SKM-1 (cell line): ENCODE measurements at regions not wholly inside any gene's neighbourhood (a gene's known extent, or its start where the extent isn't known, plus 50 kb on each side); places are given as distances from the start of the nearest gene placed in this dataset.
A peak's percentile ranks its signal among the peaks of the same experiment; 100 is the strongest.
"Not testable (repeated sequence)": the region's sequence is repeated elsewhere in the genome, so short reads cannot be mapped to it uniquely, and the experiment has no call there.

Experiments used
- DNase-seq: peaks from one replicate; lab custom pipeline; 2025; ENCODE audit not compliant: unreplicated experiment; lab: John Stamatoyannopoulos, UW

DNA sequence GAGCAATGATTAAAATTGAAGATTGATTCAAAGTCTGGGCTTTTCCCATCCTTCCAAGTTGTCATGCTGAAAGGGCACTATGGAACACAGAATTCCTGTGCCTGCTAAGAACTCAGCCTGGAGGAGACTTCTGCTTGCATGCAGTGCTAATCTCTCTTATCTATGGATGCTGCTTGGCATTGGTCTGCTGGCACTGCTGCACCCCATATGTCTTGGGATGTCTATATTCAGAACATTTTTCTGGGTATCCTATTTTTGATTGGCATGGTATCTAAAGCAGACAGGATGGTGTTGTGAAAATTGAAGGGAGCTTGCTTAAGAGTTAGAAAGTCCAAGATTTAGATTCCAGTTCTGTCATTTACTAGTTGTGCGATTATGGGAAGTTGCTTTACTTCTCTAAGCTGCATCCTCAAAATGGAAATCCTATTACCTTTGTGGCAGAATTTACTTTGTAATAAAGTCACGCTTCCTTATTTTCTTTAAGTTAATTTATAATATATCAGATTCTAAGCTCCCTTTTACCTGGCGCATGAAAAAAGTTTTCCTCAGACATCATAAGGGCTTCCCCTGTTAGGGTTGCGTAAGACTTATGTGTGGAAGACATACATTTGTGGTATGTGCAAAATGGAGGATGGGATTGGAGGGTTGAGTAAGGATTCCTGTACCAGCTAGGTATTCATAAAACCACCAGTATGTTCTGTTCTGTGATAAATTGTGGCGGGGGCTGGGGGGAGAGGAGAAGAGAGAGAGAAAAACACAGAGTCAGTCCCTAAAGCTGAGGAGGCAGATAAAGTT, 254.0 kb downstream of the DMAC1 start:
- no peak for DNase-seq

DNA sequence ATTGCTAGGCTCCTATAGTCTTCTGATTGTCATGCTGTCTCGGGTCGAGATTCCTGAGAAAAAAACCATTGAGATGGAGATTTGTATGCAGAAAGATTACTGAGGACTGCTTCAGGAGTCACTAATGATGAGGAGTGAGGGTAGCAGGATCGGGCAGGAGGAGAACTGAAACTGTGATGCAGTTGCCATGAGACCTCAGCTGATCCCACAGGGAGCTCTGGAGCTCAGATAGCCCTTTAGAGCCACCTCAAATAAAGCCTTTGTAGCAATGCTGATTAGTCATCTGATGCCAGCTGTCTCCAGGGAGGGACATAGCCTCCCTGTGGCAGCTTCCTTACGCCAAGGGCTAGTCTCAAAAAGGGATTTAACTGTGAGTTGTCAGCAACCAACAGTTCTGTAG, 256.9 kb downstream of the DMAC1 start:
- DNase-seq = no peak

DNA sequence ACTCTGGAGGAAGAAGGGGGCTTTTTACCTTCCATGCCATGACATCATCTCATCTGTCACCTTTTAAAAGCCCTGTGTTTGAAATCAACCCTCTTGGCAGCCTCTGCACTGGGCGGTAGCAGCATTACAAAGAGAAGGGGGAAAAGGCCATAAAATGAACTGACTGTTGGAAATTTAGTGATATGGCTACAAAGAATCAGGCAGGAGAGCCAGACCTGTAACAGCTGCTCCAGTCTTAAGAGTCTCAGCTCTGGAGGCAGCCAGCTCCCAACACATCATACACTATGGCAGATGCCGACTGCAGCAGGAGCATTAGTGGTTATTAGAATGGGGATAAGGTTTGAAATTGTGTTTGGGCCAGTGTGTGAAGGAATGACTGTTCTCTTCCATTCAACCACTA, 257.5 kb downstream of the DMAC1 start:
- DNase-seq = no peak

DNA sequence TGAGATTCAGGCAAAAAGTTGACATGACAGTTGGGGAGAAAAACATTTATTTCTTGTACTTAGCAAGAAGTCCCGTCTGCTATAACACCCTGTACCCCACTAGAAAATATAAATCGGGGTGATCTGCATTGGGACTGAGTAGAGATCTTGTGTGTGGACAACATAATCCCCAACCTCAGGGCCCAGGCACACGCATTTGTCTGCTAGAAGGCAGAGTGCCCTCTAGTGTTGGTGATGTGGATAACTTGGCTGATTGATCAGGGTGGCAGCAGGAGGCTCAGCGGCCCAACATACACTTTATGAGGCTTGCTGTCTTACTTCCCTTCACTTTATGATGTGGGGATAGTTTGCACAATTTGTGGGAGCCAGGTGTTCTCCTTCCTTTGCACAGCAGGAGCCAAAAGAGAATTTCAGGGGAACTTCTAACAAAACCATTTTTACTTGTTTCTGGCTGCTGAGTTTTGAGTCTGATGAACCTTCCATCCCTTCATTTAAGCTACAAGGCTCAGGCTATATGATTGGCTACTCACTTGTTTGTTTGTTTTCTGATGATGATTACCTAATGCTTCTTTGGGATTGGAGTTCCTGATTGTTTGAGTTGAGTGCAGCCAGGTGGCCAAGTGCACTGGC, 263.2 kb downstream of the DMAC1 start:
- peak; percentile 22 for DNase-seq

DNA sequence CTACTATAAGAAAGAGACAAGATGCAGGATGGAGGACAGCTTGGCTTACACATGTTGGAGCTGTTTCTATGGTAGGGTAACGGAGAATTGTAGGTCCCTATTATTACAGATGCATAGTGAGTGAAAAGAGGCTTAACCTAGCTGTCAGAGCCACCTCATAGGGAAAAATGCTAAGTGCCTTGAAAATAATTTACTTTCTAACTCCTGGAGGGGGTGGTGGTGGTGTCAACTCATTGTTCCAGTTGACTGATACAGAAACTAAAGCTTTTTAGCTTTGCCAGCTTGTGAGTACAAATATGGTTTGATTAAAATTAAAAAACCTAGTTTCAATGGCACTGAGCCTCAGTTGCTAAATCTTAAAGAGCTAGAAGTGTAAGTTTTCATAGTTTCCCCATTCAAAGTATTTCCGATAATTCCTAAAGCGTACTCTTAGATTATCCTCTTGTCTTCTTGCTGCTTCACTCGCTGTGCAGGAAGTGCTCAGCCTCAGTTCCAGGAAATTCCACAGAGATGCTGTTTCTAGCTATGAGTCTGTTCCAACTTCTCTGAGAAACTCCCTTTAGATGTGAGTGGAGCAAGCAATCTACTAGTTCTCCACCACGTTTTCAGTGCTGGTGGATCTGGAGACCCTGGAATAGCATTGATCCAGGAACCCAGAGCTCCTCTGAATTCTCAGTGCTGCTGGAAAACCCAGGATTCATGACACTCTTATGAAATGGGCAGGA, 265.2 kb downstream of the DMAC1 start:
- no peak for DNase-seq

DNA sequence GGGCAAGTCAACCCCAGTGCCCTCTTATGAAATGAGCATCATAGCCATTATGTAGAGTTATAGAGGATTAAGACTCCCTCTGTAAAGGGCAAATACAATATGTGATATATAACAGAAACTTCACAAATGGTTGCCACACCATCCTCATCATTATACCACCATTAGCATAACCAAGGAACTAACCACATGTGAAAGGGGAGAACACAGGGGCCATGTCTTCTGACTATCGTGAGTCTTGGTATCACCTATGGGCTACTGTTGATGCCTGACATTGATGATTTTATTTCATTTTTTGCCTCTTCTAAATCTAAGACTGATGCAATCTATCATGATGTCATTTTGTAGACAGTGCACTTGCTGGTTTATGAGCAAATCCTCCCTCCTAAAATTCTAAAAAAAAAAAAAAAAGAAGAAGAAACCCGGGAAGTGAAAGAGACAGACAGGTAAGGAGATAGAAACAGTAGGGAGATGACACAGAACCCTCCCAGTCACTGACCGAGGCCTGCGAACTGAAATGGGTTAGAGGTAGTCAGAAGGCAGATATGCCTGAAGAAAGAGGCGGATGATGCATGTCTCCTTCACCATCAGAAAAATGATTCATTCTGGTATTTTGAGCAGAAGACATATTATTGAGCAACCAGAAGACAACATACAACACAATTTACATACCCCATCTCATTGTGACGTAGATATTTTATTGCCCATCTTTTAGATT, 266.0 kb downstream of the DMAC1 start:
- no peak for DNase-seq

DNA sequence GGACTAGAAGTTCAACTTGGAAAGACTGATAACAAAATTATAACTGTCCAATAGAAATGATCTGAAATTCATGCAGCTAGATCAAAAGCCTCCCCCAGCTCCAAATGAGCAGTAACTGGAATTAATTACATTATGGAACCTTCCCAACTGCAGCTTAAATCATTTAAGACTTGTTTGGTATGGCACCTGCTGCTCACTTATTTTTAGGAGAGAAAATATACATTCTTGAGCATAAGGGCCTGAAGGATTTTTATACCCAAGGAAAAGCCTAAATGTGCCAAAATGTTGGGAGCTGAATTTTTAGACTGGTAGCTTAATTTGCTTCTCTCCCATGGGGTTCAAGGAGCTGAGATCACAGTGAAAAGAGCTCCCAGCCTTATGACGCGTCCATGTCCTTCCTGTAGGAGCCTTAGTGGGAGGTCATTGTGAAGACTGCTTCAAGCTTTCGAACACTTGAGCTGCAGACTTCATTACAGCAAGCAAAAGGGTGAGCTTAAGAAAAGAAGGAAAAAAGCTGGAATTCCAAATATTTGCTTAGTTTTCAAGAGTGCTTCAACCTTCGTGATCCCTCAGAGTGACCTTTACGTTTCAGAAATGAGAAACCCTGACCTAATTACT, 276.0 kb downstream of the DMAC1 start:
- DNase-seq = no peak

DNA sequence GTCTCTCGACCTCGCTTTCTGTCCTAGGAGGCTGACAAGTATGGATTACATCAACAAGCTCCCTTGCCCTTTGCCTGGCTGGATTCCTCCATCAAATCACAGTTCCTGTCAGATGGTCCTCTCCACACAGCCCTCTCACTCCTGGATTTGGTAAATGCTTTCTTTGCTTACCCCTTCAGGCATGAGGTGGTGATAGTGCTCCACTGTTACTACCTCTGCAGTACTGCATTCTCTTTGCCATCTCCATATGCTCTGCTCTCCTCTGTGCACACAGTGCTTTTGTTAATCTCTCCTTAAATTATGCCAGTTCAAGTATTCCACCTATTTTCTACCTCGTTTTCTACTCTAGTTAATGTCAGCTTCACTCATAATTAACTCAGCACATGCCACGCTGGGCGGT, 279.2 kb downstream of the DMAC1 start:
- DNase-seq = no peak

DNA sequence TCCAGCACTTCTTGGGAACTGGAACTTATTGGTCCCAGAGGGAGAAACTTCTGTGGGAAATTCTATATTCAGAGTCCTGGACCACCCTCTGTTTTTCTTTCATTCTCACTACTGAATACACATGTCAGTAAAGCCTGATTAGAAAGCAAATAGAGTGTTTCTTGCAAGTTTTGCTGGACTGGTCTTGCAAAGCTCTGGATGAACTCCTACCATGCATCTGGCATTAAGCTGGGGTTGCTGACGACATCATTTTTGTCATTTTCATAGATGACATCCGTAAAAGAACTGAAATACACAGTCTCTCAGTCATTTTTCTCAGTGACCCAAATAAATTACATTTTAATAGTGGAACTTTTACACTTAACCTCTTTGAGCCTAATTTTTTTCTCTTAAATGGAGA, 283.2 kb downstream of the DMAC1 start:
- DNase-seq = no peak

DNA sequence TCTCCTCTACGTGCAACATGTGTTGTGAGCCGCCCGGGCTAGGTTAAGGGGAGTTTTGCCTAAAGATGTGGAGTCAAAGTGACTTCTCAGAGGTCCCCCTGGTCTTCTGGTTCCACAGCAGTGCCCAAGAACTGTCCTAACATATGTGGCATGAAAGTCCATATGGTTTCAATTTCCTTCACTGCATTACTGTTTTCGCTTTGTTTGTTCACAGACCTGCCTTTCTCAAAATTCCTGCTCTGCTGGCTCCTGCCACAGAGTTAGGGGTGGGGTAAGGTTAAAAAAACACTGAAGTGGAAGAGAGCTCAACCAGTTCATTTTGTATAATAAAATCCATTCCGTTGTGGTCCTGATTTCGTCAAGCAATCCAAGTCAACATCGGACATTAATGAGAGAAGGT, 289.4 kb downstream of the DMAC1 start:
- DNase-seq = no peak

DNA sequence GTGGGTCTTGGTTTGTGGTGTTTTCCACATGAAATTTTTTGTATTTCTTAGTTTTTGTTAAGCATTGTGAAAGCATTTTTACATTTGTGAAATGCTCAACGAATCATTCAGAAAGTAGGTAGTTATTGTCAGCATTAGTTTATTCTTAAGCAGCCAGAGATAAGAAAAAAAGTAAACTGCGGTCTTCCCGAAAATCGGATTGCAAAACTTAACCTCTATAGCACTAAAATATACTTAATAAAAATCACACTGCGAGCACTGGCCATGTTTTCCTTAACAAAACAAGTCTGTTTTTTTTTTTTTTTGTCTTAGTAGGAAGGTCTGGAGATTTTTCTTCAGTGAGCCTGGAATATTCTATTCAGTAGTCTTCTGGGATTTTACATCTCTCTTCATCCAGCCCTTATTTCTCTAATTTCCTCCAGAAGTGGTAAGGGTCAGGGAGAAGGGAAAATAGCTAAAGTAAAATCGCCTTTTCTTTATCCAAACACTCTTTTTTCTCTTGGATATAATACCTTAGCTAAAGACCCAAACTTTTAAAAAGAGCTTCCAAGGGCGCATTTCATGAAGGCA, 289.9 kb downstream of the DMAC1 start:
- no peak for DNase-seq

DNA sequence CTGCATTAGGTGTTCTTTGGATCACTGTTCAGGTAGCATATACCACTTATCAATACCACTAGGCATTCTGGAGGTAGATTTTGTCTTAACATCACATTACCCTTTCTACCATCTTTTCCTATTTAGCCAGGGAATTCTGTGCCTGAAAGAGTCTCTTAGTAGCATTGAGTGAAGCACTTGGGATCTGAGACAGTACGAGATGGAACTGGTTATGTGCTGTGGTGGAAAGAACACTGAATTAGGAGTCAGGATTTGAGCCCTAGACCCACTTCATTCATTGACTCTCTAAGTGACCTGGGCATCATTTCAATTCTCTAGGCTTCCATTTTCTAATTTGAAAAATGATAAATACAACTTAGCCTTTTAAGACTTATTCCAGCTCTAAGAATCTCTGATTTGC, 291.1 kb downstream of the DMAC1 start:
- DNase-seq = no peak

DNA sequence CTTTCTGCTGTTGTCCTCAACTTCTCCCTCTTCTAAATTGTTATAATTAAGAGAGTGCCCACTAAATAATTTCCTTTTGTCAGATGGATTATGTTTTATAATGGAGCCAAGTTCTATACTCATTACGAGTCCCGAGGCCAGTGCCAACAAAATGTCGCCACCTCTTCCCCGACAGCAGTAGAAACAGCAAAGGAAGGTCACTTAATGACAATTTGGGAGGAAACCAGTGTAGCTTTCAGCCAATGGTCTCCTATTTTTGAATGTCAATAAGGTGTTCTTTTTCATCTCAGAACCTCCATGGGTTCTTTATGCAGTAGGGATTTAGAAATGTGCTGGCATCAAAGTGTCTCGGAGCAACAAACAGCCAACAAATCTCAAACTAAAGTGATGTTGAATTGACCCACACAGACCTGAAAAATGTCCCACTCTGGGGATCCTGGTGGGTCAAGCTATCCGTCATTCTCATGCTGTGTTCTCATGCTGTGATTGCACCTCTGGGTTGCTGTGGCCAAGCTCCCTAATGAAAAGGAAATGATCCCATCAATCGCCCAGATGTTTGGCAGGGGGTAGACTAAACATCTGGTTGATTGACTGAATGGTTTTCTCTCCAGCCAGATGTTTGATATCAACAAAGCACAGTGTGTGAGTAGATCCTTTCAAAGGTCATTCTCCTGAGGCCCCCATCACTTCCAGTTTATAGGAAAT, 291.9 kb downstream of the DMAC1 start:
- DNase-seq = no peak

DNA sequence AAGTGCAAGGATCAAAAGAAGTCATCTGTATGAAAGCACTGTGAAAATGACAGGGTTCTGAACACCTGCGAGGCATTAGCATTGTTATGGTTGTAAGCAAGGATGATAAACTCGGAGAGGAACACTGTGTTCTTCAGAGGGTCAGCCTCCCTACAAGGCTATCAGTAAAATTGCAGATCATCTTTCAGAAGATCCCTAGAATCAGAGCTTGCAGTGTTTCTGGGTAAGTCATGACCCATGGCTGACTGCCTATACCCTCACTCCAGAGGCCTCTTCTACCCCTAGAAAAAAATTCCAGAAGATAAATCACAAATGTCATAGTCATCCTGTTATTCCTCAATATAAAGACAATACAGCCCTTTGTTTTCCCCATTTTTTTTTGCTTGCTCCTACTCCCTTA, 292.6 kb downstream of the DMAC1 start:
- no peak for DNase-seq

DNA sequence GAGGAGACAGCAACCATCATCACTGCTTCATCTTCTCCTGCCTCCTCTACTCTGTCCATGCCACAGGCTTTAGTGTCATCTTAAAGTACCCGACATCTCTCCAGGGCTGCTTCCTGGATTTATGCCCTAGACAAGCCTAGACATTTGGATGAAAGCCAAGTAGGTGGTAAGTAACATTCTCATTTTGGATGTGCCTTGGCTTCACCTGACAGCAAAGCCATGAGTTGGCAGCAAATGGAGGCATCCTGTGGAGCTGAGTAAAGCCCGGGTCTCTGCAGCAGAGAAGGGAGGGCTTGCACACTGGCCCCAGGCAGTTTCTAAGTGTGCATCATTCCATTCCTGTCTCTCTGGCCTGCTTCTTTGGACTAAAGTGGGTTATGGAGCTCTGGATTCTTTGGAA, 299.1 kb downstream of the DMAC1 start:
- no peak for DNase-seq

DNA sequence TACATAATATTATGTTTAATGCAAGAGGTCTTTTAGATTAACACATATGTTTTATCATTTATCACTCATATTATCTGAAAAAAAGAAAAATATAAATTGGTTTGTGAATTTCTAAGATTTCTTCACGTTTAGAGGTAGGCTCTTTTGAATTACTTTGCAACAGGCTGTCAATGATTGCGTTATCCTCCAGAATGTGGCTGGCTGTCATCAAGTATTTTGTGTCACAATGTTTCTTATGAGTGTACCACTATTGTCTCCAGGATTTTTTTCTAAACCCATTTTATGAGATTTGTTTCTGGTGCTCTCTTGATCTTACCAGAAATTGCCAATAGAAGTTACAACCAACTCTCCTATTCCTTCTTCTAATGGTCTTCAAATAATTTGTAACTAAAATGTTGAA, 307.9 kb downstream of the DMAC1 start:
- DNase-seq = no peak

DNA sequence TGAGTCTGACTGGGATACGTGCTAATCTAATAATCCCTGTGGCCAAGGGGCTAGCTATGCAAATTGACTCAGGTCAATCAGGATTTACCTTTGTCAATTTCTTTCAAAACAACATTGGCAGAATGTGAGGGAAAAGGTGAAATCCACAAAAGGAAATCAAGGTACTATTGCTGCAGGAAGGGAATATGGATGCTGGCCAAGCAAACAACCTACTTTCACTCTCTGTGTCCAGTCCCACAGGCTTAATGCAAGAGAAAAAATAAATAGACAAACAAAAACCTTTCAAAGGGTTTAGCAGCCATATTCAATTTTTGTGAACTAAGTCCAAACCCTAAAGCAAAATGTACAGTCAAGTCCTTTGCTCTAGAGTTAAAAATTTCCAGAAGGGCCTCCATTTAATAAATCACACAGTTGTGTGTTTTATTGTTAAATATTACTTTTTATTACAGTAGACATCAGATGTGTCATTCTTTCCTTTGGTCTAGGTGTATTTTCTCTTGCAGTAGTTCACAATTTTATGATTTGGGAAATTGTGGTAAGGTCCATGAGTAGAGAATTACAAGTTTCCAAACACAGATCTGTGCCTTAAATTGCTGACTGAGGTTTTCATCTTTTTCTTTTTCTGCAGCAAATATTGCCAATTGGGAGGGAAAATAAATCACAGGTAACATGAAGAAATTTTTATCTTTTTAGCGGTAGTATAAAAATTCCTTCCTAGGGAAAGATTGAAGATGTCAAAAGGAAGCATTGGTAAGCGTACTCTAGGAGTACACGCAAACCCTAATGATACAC, 309.1 kb downstream of the DMAC1 start:
- no peak for DNase-seq

DNA sequence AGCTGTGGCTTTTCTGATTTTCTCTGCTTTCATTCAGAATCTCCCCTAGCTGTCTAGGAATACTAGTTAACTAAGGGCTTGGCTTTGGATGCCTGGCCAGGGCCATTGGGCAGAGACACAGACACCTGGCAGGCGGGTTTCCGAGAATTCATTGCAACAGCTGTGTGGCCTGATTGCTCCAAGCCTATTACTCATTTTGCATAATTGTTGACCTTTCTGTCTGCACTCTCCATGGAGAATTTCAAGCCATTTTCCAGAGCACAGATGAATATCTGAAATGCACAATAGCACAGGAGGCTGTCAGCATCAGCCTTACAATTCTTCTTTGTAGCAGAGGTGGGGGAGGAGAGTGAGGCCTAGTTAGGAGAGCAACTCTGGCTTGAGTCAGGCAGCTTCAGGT, 310.5 kb downstream of the DMAC1 start:
- DNase-seq = no peak

DNA sequence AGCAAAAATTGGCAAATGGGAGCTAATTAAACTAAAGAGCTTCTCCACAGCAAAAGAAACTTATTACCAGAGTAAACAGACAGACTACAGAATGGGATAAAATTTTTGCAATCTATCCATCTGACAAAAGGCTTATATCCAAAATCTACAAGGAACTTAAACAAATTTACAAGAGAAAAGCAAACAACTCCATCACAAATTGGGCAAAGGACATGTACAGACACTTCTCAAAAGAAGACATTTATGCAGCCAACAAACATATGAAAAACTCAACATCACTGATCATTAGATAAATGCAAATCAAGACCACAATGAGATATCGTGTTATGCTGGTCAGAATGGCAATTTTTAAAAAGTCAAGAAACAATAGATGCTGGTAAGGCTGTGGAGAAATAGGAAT, 315.6 kb downstream of the DMAC1 start:
- DNase-seq = not testable (repeated sequence)
